ENCODE measurements at regions not wholly inside any gene's neighbourhood (a gene's known extent, or its start where the extent isn't known, plus 50 kb on each side); places are given as distances from the start of the nearest gene placed in this dataset.

DNA sequence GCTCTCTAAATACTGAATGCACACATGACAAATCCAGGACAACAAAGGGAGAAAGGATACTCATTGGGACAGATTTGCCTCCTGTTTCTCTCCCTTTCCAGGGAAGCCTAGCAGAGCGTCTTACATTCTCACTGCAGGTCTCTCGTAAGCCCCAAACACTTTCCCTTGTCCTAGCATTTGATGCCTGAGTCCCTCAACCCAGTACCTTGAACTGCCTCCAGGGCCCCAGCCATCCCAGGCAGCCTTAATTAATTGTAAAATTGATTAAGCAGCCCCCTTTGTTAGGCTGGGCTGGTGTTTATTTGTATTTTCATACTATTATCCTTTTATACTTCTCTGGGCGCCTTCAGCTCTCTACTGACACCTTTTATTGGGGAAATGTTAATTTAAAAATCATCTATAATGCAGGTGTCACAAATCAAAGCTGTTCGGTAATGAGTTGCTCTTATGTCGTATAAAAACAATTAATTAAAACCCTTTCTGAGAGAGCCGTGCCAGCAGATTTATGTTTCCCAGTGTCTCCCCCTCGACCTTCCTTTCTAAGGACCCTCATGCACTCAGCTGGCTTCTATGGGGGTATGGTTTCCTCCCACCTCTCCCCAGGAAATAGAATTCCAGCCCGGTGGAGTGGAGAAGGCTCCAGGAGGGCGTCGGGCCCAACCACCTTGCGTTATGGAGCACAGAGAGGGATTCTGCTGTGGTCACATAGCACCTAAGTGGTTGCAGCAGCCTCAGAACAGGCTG lies 243.8 kb downstream of the RPS24 start:
- Mint-ChIP-seq H3K36me3 (no peaks in the 10 kb centered on the region), H3K4me3 (no peak overlapping the region), H3K4me1 (no peaks in the 10 kb centered on the region), H3K27ac (no peak overlapping the region), H3K9me3 (no peaks in the 10 kb centered on the region), H3K27me3 (peaks cover 3% of the 10 kb centered on the region)

DNA sequence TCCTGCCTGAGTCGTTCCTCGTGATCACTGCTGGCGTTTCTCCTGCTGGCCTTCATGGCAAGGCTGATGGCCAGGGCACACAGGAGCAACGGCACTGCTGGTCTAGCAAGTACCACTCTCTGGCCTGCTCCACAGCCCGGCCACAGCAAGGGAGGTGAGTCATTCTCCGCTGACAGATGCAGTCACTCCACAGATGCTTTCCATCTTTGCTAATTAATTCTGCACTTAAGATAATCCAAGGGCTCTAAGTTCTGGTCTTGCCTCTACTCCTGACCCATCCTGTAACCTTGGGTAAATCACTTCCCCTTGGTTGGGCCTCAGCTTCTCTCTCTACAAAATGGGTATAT lies 244.4 kb downstream of the RPS24 start:
- H3K4me3 Mint-ChIP-seq, result no peak overlapping the region
- no peaks in the 10 kb centered on the region for H3K36me3 Mint-ChIP-seq
- no peaks in the 10 kb centered on the region for H3K9me3 Mint-ChIP-seq
- H3K4me1 Mint-ChIP-seq, result no peaks in the 10 kb centered on the region
- no peak overlapping the region for H3K27ac Mint-ChIP-seq
- H3K27me3 Mint-ChIP-seq, result peaks cover 2% of the 10 kb centered on the region

DNA sequence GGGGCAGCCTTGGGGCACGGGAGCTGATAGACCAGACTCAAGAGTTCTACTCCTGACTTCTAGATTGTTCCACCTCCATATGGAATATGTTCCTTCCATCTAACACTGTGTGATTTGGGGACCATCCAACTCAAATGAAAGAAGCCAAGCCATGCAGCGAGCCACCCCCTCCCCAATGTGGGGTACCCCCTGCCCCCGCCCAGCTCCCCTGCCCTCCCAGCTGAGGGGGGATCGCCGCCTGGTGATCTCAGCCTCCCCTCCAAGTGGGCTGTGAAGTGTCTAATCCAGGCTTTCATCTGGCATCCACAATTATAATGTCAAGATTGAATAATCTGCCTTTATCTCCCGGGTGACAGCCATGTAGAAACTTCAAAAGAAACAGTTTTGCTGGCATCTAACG lies 246.1 kb downstream of the RPS24 start:
- Mint-ChIP-seq H3K4me3 (no peak overlapping the region), H3K27me3 (peaks cover 2% of the 10 kb centered on the region), H3K27ac (no peak overlapping the region), H3K4me1 (no peaks in the 10 kb centered on the region), H3K9me3 (no peaks in the 10 kb centered on the region), H3K36me3 (no peaks in the 10 kb centered on the region)

DNA sequence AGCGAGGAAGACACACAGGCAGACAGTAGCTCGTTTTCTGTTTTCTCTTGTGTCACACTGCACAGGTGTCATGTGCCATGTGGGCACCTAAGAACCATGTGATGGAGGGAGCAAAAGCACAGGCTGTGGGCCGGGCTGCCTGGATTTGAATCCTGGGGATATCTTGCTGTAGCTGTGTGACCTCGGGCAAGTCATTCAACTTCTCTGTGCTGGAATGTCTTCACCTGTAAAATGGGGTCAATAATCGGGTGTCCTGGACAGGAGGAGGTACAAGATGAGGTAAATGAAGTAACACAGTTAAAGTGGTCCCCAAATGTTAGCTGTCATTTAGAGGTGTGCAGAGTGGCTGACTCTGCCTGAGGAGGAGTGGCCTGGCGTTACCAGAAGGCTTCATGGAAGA lies 246.9 kb downstream of the RPS24 start:
- Mint-ChIP-seq H3K27me3 (peaks cover 2% of the 10 kb centered on the region), H3K36me3 (no peaks in the 10 kb centered on the region), H3K27ac (no peak overlapping the region), H3K4me3 (no peak overlapping the region), H3K9me3 (no peaks in the 10 kb centered on the region), H3K4me1 (no peaks in the 10 kb centered on the region)

DNA sequence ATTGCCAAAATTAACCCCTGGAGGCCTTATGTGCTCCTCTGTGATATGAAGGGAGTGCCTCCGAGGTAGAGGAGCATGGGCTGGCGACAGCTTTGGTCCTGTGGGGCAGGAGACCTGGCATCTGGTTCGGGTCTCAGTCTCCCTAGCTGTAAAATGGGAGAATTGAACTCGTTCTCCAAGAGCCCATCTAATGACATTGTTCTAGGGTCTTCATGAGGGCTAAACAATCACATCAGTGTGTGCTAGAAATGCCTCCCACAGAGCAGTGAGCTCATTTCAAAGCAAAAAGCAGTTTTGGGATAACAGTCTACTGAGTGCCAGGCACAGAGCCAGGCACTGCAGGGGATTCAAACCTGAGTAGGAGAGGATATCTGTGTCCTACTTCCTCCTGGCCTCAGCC lies 248.0 kb downstream of the RPS24 start:
- Mint-ChIP-seq H3K4me1 (no peaks in the 10 kb centered on the region), H3K27ac (no peak overlapping the region), H3K27me3 (peaks cover 2% of the 10 kb centered on the region), H3K4me3 (no peak overlapping the region), H3K36me3 (no peaks in the 10 kb centered on the region), H3K9me3 (no peaks in the 10 kb centered on the region)

DNA sequence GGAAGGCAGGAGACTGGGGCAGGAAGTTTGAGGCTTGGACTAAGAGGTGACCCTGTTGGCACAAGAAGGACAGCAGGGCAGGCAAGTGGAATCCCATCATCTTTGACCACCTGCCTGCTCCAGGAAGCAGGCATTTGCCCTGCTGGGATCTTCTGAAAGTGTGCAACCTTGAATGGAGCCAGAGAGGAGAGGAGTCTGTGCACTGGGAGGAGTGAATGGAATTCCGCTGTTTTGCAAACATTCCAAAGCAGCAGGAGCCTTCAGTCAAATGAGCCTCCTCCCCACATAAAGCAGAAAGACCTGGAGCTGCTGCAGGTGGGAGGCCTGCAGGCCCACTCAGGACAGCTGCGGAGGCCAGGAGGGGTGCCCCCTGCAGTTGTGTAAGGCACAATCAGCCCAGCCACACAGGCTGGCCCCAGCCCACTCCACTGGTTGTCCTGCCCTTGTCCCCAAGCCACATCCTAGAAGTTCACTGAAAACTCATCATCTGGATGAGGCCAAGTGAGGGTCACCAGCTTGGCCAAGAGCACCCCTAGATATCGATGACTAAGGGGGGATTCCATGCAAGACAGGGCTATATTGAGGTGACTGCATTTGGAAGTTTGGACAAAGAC lies 249.5 kb downstream of the RPS24 start:
- H3K9me3 Mint-ChIP-seq, result no peaks in the 10 kb centered on the region
- no peaks in the 10 kb centered on the region for H3K4me1 Mint-ChIP-seq
- H3K4me3 Mint-ChIP-seq, result no peak overlapping the region
- no peaks in the 10 kb centered on the region for H3K36me3 Mint-ChIP-seq
- H3K27ac Mint-ChIP-seq, result no peak overlapping the region
- peaks cover 2% of the 10 kb centered on the region for H3K27me3 Mint-ChIP-seq

DNA sequence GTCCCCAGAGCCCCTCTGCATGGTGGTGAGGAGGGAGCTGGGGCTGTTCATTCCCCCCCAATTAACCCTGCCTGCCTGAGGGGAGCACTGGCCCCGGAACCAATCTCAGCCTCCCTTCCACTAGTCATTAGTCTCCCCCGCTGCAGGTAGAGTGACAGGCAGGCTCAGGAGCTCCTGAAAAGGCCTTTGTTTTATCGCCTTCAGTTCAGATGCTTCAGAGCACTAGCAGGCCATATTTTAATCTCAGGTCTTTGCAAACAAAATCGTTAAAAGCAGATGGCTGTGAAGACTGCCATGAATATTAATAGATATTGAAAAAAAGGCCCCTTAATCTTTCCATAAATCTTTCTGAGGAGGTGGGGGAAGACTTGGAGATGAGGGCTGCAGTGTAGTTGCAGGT lies 250.7 kb downstream of the RPS24 start:
- Mint-ChIP-seq H3K27ac (no peak overlapping the region), H3K36me3 (no peaks in the 10 kb centered on the region), H3K4me1 (no peaks in the 10 kb centered on the region), H3K9me3 (no peaks in the 10 kb centered on the region), H3K27me3 (peaks cover 2% of the 10 kb centered on the region), H3K4me3 (no peak overlapping the region)

DNA sequence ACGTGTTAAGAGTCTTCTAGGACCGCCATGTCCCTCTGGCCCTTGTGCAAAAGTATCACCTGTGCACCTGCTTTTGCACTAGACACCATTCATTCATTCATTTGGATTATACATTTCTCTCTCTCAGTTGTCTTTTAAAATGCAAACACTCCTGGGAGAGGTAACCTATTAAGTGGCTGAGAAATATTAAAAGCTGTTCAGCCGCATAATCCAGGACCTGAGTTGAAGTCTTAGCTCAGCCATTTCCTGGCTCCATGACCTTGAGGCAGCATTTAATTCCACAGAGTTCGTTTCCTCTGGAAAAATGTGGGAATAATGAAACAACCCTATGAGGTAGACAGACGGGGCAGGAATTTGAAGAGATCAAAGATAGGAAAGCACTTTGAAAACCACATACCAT lies 251.6 kb downstream of the RPS24 start:
- no peaks in the 10 kb centered on the region for H3K9me3 Mint-ChIP-seq
- no peak overlapping the region for H3K27ac Mint-ChIP-seq
- H3K4me3 Mint-ChIP-seq, result no peak overlapping the region
- no peaks in the 10 kb centered on the region for H3K36me3 Mint-ChIP-seq
- H3K27me3 Mint-ChIP-seq, result peaks cover 2% of the 10 kb centered on the region
- H3K4me1 Mint-ChIP-seq, result no peaks in the 10 kb centered on the region

DNA sequence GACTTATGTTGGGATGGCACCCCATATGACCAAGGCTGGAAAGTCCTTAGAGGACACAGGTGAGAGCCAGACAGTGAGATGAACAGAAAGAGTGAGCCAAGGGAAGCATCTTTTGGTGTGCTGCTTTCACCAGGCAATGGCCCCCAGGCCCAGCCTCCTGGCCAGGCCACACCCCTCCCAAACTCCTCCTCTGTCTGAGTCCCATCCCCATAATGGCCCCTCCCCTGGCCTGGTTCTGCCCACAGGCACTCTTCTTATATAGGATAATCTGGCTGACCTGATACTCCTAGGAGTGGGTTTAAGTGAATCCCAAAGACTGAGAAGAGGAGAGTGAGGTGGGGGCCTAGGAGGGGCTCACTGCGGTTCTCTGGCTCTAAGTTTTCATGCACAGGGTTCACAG lies 252.5 kb downstream of the RPS24 start:
- Mint-ChIP-seq H3K27ac (no peak overlapping the region), H3K4me3 (no peak overlapping the region), H3K27me3 (peaks cover 2% of the 10 kb centered on the region), H3K4me1 (no peaks in the 10 kb centered on the region), H3K36me3 (no peaks in the 10 kb centered on the region), H3K9me3 (no peaks in the 10 kb centered on the region)

DNA sequence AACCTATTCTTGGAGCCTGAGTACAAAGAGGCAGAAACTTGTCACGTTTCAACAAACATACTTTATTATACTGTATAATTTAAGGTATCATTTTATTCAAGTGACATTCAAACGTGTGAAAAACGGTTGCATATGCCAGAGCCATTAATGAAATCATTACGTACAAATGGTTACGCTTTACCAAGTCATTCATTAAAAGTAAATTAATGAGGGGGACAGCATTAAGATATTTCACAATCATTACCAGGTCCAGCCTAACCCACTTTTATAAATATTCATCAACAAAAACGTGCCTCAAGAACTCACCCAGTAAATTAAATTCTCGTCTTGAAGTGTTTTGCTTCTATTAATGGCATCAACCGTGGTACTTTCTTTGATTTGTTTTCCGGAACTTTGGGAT lies 253.0 kb downstream of the RPS24 start:
- no peaks in the 10 kb centered on the region for H3K27me3 Mint-ChIP-seq
- no peaks in the 10 kb centered on the region for H3K9me3 Mint-ChIP-seq
- H3K27ac Mint-ChIP-seq, result no peak overlapping the region
- H3K4me3 Mint-ChIP-seq, result no peak overlapping the region
- H3K36me3 Mint-ChIP-seq, result no peaks in the 10 kb centered on the region
- H3K4me1 Mint-ChIP-seq, result no peaks in the 10 kb centered on the region

DNA sequence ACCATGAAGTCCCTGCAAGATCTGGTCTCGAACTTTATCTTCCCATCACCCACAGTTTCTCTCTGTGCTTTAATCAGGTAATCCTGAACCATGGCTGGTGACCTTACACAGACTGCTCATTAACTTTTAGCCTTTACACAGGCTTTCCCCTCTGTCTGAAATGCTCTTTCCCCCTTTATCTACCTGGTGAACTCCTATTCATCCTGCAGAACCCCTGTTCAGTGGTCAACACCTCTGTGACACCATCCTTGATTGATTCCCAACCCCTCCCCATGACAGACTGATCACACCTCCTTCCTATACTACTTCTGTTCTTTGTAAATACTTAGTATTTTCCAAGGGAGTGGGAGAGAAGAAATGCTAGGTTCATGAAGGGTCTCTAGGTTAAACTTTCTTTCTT lies 254.0 kb downstream of the RPS24 start:
- Mint-ChIP-seq H3K27me3 (no peaks in the 10 kb centered on the region), H3K9me3 (no peaks in the 10 kb centered on the region), H3K36me3 (no peaks in the 10 kb centered on the region), H3K27ac (no peak overlapping the region), H3K4me1 (no peaks in the 10 kb centered on the region), H3K4me3 (no peak overlapping the region)

DNA sequence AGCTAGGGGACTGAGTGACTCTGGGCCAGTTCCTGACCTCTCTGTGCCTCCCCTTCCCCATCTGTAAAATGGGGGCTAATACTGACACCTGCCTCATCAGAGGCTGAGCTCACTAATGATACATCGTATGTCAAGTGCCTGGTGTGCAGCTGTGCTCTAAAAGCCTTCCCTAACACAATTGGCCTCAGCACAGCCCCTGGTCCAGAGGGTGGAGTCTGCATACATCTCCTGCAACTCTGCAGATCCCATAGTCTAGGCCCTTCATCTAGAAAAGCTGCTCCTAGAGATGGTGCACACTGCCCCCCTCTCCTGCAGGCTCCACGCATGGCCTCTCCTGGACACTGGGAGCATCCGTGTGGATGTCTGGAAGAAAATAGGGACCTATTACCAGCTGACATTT lies 255.0 kb downstream of the RPS24 start:
- Mint-ChIP-seq H3K27ac (no peak overlapping the region), H3K9me3 (no peaks in the 10 kb centered on the region), H3K4me1 (no peaks in the 10 kb centered on the region), H3K4me3 (no peak overlapping the region), H3K36me3 (no peaks in the 10 kb centered on the region), H3K27me3 (no peaks in the 10 kb centered on the region)

DNA sequence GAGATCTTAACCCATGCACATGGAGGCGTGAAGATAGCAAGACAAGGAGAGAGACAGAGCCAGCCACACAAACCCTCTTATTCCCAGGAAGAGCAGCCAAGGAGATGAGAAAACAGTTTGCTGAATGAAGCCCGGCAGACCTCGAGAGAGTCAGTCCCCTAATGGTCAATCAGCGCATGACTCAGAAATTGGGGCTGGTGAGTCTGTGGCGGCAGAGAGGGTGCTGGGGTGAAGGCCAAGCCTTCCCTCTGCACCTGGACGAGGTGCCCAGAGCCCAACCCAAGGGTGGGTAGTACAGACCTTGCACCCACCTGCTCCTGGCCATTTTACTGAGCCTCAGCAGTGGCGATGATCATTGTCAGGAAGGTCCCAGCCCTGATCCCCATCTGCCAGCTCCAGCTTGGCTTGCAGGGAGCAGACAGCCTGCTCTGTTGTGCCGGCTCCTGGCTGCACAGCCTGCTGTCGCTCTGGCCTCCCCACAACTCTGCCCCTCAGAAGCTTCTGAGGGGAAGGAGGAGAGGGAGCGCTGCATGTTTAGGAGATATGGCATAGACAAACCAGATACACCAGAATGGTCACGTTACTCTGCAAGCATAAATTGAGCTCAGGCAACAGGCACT lies 256.6 kb downstream of the RPS24 start:
- no peaks in the 10 kb centered on the region for H3K9me3 Mint-ChIP-seq
- no peak overlapping the region for H3K27ac Mint-ChIP-seq
- H3K4me3 Mint-ChIP-seq, result no peak overlapping the region
- no peaks in the 10 kb centered on the region for H3K27me3 Mint-ChIP-seq
- no peaks in the 10 kb centered on the region for H3K4me1 Mint-ChIP-seq
- no peaks in the 10 kb centered on the region for H3K36me3 Mint-ChIP-seq

DNA sequence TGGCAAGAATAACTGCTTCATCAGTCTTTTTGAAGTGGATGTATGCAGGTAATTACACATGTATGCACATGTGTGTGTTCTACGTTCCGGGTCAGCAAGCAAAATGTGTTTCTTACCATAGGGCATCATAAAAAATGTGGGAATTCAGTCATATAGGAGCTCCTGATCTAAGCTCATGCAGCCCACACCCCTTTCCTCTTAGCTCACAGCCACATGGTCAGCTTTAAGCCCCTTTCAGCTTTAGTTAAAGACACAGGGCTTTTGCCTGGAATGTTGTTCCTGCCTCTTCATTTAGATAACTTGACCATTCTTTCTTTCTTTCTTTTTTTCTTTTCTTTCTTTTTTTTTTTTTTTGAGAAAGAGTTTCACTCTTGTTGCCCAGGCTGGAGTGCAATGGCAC lies 258.1 kb downstream of the RPS24 start:
- no peaks in the 10 kb centered on the region for H3K27me3 Mint-ChIP-seq
- H3K4me1 Mint-ChIP-seq, result no peaks in the 10 kb centered on the region
- H3K36me3 Mint-ChIP-seq, result no peaks in the 10 kb centered on the region
- no peak overlapping the region for H3K4me3 Mint-ChIP-seq
- no peaks in the 10 kb centered on the region for H3K9me3 Mint-ChIP-seq
- no peak overlapping the region for H3K27ac Mint-ChIP-seq

DNA sequence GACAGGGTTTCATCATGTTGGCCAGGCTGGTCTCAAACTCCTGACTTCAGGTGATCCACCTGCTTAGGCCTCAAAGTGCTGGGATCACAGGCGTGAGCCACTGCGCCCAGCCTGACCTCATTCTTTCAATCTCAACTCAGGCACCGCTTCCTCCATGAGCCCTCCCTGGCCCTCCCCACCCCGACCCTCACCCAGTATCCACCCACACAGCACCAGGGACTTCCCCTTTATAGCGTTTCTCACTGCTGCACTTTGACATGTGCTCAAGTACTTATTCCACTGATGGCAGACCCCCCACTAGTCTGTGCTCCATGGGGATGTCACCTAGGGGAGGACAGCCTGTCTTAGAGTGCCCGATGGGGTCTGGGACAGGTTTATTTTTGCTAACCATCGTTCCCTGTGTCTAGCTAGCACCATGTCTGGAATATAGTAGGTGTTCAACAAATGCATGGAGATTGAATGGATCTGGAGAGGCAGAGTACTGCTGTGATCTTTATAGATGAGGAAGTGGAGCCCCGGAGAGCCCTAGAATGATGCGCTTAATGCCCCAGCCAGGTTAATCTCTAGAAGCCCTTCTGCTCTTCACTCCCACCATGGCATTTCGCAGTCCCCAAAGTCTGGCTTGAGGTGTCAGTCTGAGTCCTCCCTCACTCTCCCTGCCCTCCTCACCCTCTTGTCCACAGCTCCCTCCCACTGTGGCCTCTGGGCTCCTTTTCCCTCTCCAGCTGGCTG lies 258.8 kb downstream of the RPS24 start:
- Mint-ChIP-seq H3K27me3 (no peaks in the 10 kb centered on the region), H3K36me3 (no peaks in the 10 kb centered on the region), H3K27ac (no peak overlapping the region), H3K9me3 (no peaks in the 10 kb centered on the region), H3K4me3 (no peak overlapping the region), H3K4me1 (no peaks in the 10 kb centered on the region)

Data from activated naive CD4-positive, alpha-beta T cell treated with anti-CD3 and anti-CD28 coated beads, Interleukin-2, amount 50 U/mL, for 24 hours (primary cell).